ENCODE measurements at regions not wholly inside any gene's neighbourhood (a gene's known extent, or its start where the extent isn't known, plus 50 kb on each side); places are given as distances from the start of the nearest gene placed in this dataset.

GRCh38 chr1:58003988-58004387 lies 542.5 kb downstream of the OMA1 start:
- Mint-ChIP-seq H3K27ac (no peak overlapping the region), H3K27me3 (ENCODE audit: low read depth in 3 of 3) (peaks cover 5 to 6% (median 5%) of the 10 kb centered on the region in 3 donors), H3K4me3 (no peak overlapping the region), H3K9me3 (peaks cover 0 to 5% (median 3%) of the 10 kb centered on the region in 7 donors), H3K4me1 (no peaks in the 10 kb centered on the region), H3K36me3 (no peaks in the 10 kb centered on the region)
- Histone ChIP-seq H3K27me3 (ENCODE audit: control insufficient read depth in 2 of 2, insufficient read depth in 2 of 2, low read length in 2 of 2) (no peaks in the 10 kb centered on the region), H3K4me2 (replicated peaks; ENCODE audit: extremely low read depth, low read length, poor library complexity, severe bottlenecking) (no peak overlapping the region), H3K4me3 (replicated peaks in 1 of 3; ENCODE audit: low read depth in 2 of 3, low read length in 3 of 3) (no peak overlapping the region), H3K4me1 (ENCODE audit: control insufficient read depth in 1 of 2, insufficient read depth in 2 of 2, low read length in 2 of 2) (no peaks in the 10 kb centered on the region), H4K20me1 (ENCODE audit: insufficient read depth, low read length) (no peaks in the 10 kb centered on the region), H3K9me3 (replicated peaks in 1 of 2; ENCODE audit: control insufficient read depth in 1 of 2, insufficient read depth in 1 of 2, low read length in 2 of 2) (no peaks in the 10 kb centered on the region), H3K79me2 (ENCODE audit: insufficient read depth, low read length) (no peaks in the 10 kb centered on the region), H3K9ac (ENCODE audit: insufficient read depth, low read length, poor library complexity, severe bottlenecking) (no peak overlapping the region), H3K36me3 (replicated peaks in 1 of 2; ENCODE audit: control insufficient read depth in 1 of 2, insufficient read depth in 2 of 2, low read length in 2 of 2) (no peaks in the 10 kb centered on the region), H3K27ac (ENCODE audit: low read depth in 1 of 2, low read length in 2 of 2) (no peak overlapping the region), H2AFZ (ENCODE audit: insufficient read depth, low read depth, low read length, poor library complexity, severe bottlenecking) (no peak overlapping the region)
- 83% methylated on average over 2 of the region's 3 CpGs for WGBS (ENCODE audit: insufficient coverage)
- DNase-seq, result no peak
- intact Hi-C loops (cut with micrococcal nuclease), result no loop called here
- TF ChIP-seq CTCF (IDR thresholded peaks at IDR 0.05), result no peak

GRCh38 chr1:58003059-58003458 lies 543.5 kb downstream of the OMA1 start:
- H3K4me3 Mint-ChIP-seq, result no peak overlapping the region
- Histone ChIP-seq H3K4me1 (ENCODE audit: control insufficient read depth in 1 of 2, insufficient read depth in 2 of 2, low read length in 2 of 2) (no peaks in the 10 kb centered on the region), H3K27ac (ENCODE audit: low read depth in 1 of 2, low read length in 2 of 2) (no peak overlapping the region), H3K4me2 (replicated peaks; ENCODE audit: extremely low read depth, low read length, poor library complexity, severe bottlenecking) (no peak overlapping the region), H3K27me3 (ENCODE audit: control insufficient read depth in 2 of 2, insufficient read depth in 2 of 2, low read length in 2 of 2) (no peaks in the 10 kb centered on the region), H3K79me2 (ENCODE audit: insufficient read depth, low read length) (no peaks in the 10 kb centered on the region), H3K36me3 (replicated peaks in 1 of 2; ENCODE audit: control insufficient read depth in 1 of 2, insufficient read depth in 2 of 2, low read length in 2 of 2) (no peaks in the 10 kb centered on the region), H2AFZ (ENCODE audit: insufficient read depth, low read depth, low read length, poor library complexity, severe bottlenecking) (no peak overlapping the region), H3K9me3 (replicated peaks in 1 of 2; ENCODE audit: control insufficient read depth in 1 of 2, insufficient read depth in 1 of 2, low read length in 2 of 2) (no peaks in the 10 kb centered on the region), H3K4me3 (replicated peaks in 1 of 3; ENCODE audit: low read depth in 2 of 3, low read length in 3 of 3) (no peak overlapping the region), H4K20me1 (ENCODE audit: insufficient read depth, low read length) (no peaks in the 10 kb centered on the region), H3K9ac (ENCODE audit: insufficient read depth, low read length, poor library complexity, severe bottlenecking) (no peak overlapping the region)
- intact Hi-C loops (cut with micrococcal nuclease), result no loop called here
- peaks cover 4 to 6% (median 5%) of the 10 kb centered on the region in 3 donors for H3K27me3 Mint-ChIP-seq (ENCODE audit: low read depth in 3 of 3)
- peaks cover 0 to 9% (median 4%) of the 10 kb centered on the region in 7 donors for H3K9me3 Mint-ChIP-seq
- no peaks in the 10 kb centered on the region for H3K4me1 Mint-ChIP-seq
- DNase-seq, result no peak
- WGBS (ENCODE audit: insufficient coverage), result 86% methylated on average over 1 of the region's 3 CpGs
- H3K27ac Mint-ChIP-seq, result no peak overlapping the region
- H3K36me3 Mint-ChIP-seq, result no peaks in the 10 kb centered on the region
- TF ChIP-seq CTCF (IDR thresholded peaks at IDR 0.05), result no peak
